ENCODE measurements at regions not wholly inside any gene's neighbourhood (a gene's known extent, or its start where the extent isn't known, plus 50 kb on each side); places are given as distances from the start of the nearest gene placed in this dataset.
A peak's percentile ranks its signal among the peaks of the same experiment; 100 is the strongest.

DNA sequence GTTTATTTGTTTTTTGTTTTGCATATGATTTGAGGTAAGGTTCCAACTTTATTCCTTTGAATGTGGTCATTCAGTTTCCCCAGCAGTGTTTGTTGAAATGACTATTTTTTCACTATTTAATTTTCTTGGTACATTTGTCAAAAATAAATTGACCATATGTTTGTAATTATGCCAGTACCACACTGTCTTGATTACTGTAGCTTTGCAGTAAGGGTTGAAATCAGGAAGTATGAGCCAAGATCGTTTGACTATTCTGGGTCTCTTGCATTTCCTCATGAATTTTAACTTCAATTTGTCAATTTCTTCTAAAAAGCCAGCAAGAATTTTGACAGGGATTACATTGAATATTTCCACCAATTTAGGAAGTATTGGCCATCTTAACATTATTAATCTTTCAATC, 199.3 kb upstream of the PPFIA2 start:
- DNase-seq (ENCODE audit: low read depth) = no peak

DNA sequence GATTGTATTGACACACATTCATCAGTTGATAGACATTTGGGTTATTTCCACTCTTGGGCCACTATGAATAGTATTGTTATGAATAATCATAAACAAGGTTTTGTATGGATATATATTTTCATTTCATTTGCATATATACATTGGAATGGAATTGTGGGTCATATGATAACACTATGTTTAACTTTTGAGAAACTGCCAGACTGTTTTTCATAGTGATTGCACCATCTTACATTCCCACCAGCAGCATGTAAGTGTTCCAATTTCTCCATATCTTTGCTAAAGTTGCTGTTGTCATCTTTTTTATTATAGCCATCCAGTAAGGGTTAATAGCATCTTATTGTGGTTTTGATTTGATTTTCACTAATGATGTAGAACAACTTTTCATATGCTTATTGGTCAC, 198.5 kb upstream of the PPFIA2 start:
- no peak for DNase-seq (ENCODE audit: low read depth)

DNA sequence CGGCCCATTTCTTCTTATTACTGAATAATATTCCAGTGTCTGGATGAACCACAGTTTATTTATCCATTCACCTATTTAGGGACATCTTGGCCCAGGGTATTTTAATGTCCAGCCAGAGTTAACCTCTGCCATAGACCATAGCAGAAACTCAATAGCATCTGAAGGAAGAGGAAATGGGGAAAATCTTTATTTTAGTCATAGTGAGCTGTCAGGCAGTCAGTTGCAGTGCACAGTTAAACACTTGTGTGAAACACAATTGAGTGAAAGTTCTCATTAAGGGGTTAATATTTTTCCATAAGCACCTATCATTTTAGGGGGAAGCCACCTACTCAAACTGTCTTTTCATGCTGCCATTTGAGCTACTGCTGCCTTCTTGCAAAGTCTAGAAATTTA, 197.3 kb upstream of the PPFIA2 start:
- no peak for DNase-seq (ENCODE audit: low read depth)

GRCh38 chr12:81953541-81953940, 194.4 kb upstream of the PPFIA2 start:
- DNase-seq (ENCODE audit: low read depth) = no peak

- DNase-seq (ENCODE audit: low read depth) = no peak
Observed at GRCh38 chr12:81950871-81951270, 191.7 kb upstream of the PPFIA2 start.

DNA sequence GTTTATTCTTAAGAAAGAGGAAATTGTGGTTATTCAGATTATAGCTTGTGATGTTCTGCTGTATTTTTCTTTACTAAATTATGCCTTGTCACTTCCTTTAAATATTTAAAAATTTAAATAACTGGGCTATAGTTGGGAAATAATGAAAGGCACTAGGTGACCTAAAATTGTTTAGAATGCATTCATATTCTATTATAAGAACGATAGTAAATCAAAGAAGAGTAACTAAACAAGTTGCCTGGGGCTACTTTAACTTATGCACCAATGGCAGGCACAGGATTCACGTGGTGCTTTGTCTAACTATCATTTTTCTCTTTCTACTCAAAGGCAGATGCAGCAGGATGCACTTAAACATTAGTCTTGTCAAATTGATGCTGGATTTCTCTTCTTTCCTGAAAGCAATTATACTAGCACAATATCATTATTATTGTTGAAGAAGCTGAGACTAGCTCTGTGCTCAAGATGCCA, 190.7 kb upstream of the PPFIA2 start:
- DNase-seq (ENCODE audit: low read depth) = no peak

DNA sequence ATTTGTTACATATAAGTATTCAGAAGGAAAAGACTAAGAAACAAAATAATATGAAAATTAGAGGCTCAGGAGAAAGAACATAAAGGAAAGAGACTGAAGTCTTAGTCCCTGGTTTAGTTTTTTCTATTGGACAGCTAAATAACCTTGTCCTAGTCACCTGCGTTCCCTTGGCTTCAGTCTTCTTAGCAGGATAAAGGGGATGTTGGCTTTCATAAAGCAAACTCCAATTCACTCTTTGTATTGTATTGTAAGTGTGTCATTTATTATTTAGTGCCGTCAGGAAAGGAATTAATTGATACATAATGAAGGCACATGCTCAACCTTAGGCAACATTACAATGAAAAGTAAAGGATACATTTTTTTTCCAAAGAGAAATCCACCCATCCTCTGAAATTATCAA, 190.3 kb upstream of the PPFIA2 start:
- DNase-seq (ENCODE audit: low read depth) = no peak

- no peak for DNase-seq (ENCODE audit: low read depth)
Observed at GRCh38 chr12:81944886-81945285, 185.7 kb upstream of the PPFIA2 start.

- no peak for DNase-seq (ENCODE audit: low read depth)
Observed at GRCh38 chr12:81942594-81942993, 183.4 kb upstream of the PPFIA2 start.

DNA sequence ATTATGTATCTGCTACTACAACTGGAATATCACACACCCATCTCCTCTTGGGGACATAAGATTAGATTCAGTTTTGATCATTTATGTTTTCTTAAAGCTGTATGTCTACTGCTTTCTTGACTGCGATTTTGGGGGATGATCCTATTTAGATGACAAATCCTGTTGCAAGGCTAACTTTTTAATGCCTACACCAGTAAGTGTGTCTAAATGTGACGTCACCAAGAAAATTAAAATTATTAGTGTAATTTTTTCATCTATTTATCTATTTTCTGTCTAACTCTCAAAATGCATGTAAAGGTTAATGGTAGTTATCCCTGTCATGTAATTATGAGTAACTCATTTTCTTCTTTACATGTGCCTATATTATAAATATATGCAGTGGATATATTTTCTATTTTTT, 170.9 kb upstream of the PPFIA2 start:
- DNase-seq (ENCODE audit: low read depth) = no peak

DNA sequence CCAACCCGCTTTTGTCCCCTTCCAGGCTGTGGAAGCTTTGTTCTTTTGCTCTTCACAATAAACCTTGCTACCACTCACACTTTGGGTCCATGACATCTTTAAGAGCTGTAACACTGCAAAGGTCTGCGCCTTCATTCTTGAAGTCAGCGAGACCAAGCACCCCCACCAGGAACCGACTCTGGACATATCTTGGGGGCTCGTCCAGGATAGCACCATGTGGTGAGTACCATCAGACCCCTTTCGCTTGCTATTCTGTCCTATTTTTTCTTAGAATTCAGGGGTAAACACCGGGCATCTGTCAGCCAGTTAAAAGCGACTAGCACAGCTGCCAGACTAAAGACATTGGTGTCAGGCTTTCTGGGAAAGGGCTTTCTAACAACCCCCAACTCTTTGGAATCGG, 137.6 kb upstream of the PPFIA2 start:
- peak; percentile 10 for DNase-seq (ENCODE audit: low read depth)

- no peak for DNase-seq (ENCODE audit: low read depth)
Observed at GRCh38 chr12:81888961-81889360, 129.8 kb upstream of the PPFIA2 start.

- DNase-seq (ENCODE audit: low read depth) = peak; percentile 12
Observed at GRCh38 chr12:81888106-81888740, 129.1 kb upstream of the PPFIA2 start.

GRCh38 chr12:81874586-81874985, 115.4 kb upstream of the PPFIA2 start:
- no peak for DNase-seq (ENCODE audit: low read depth)

DNA sequence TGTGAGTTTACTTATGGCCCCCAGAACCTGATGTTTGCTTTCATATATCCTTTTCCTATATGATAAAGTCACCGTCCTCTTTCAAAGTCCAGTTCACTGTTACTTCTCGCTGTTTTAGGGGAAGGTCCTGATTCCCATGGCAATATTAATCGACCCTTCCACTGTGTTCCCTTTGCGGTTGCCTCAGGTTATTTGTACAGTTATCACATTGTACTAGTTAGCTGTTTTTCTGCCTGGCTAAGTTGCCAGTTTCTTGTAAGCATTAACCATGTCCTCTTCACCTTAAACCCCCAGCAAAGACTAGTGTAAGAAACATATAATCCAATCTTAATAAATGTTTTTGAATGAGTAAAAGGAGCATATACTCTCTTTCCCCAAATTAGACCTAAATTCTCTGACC, 115.0 kb upstream of the PPFIA2 start:
- no peak for DNase-seq (ENCODE audit: low read depth)

- DNase-seq (ENCODE audit: low read depth) = no peak
Observed at GRCh38 chr12:81872400-81872799, 113.2 kb upstream of the PPFIA2 start.

- no peak for DNase-seq (ENCODE audit: low read depth)
Observed at GRCh38 chr12:81866081-81866480, 106.9 kb upstream of the PPFIA2 start.

GRCh38 chr12:81863406-81863805, 104.3 kb upstream of the PPFIA2 start:
- DNase-seq (ENCODE audit: low read depth) = peak; percentile 40

GRCh38 chr12:81859521-81859920, 100.4 kb upstream of the PPFIA2 start:
- DNase-seq (ENCODE audit: low read depth) = no peak

DNA sequence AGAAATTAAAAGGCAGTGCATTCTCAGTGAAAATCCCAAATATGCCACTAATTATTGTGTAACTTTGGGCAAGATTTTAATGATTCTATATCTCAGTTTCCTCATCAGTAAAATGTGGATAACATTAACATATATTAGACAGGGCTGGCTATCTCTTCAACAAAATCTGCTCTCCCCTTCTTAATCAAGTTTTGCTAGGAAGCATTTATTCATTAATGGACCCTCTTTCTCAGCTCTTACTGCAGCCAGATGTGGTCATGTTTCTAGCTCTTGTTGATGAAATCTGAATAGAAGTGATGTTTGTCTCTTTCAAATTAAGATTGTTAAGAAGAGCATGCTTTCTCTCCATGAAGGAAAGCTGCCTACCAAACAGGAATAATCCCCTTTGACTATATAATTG, 84.4 kb upstream of the PPFIA2 start:
- no peak for DNase-seq (ENCODE audit: low read depth)

DNA sequence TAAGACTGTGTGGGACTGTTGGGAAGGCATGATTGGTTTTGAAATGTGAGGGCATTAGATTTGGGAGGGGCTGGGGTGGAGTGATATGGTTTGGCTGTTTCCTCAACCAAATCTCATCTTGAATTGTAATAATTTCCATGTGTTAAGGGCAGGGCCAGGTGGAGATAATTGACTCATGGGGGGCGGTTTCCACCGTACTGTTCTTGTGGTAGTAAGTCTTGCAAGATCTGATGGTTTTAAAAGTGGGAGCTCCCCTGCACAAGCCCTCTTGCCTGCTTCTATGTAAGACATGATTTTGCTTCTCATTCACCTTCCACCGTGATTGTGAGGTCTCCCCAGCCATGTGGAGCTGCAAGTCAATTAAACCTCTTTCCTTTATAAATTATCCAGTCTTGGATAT, 76.6 kb upstream of the PPFIA2 start:
- no peak for DNase-seq (ENCODE audit: low read depth)

DNA sequence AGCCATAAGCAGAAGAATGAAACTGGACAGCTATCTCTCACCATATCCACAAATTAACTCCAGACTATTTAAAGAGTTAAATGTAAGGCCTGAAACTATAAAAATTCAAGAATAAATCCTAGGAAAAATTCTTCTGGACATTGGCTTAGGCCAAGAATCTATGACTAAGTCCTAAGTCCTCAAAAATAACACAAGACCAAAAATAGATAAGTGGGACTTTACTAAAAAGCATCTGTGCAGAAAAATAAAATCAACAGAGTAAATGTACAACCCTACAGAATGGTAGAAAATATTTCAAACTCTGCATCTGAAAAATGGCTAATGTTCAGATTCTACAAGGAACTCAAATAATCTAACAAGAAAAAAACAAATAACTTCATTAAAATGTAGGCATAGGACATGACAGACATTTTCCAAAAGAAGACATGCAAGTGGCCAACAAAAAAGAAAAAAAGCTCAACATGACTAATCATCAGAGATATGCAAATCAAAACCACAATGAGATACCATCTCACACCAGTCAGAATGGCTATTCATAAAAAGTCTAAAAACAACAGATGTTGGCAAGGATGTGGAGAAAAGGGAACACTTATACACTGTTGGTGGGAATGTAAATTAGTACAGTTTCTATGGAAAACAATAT, 61.0 kb upstream of the PPFIA2 start:
- no peak for DNase-seq (ENCODE audit: low read depth)

DNA sequence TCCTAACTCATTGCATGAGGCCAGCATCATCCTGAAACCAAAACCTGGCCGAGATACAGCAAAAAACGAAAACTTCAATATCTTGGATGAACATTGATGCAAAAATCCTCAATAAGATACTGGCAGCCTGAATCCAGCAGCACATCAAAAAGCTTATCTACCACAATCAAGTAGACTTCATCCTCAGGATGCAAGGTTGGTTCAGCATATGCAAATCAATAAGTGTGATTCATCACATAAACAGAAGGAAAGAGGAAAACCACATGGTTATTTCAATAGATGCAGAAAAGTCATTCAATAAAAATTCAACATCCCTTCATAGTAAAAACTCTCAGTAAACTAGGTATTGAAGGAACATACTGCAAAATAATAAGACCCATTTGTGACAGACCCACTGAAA, 56.5 kb upstream of the PPFIA2 start:
- no peak for DNase-seq (ENCODE audit: low read depth)

DNA sequence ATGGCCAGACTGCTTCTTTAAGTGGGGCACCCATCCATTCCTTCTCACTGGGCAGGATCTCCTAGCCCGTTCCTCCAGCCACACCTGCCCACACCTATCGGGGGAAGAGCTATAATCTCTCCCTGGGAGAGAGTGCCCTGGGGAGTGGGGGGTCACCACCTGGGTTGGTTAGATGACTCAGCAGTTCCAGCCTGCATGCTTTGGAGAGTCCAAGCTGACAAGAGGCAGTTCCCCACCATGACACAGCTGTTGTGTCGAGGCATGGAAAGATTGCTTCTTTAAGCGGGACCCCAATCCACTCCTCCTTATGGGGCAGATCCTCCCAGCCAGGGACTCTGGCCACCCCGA, 52.6 kb upstream of the PPFIA2 start:
- no peak for DNase-seq (ENCODE audit: low read depth)
